UCSD-AML1 (cell line): ENCODE measurements at regions not wholly inside any gene's neighbourhood (a gene's known extent, or its start where the extent isn't known, plus 50 kb on each side); places are given as distances from the start of the nearest gene placed in this dataset.
"Not testable (repeated sequence)": the region's sequence is repeated elsewhere in the genome, so short reads cannot be mapped to it uniquely, and the experiment has no call there.

Experiments
- DNase-seq: peaks from one replicate; lab custom pipeline; 2025; ENCODE audit not compliant: unreplicated experiment; lab: John Stamatoyannopoulos, UW

GRCh38 chr7:114182837-114183236 lies 231.8 kb upstream of the FOXP2 start:
- no peak for DNase-seq

DNA sequence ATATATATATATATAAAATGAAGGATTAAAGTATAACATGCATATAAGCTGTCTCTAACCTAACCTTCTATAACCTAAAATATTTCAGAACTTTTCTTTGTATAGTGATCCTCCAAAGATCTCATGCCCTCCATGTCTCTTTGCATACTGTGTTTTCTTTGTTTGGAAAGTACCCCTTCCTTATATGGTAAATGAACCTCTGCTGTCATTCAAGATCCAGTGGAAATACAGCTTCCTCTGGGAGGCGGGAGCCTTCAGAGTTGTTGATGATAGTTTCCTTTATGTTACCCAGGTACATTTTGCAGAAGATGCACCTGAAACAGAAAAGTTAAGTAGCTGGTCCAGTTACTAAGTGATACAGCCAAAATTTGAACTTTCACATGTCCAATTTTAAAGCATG lies 233.3 kb upstream of the FOXP2 start:
- no peak for DNase-seq

- no peak for DNase-seq
These were observed 233.9 kb upstream of the FOXP2 start for GRCh38 chr7:114180556-114181266.

- DNase-seq, result no peak
These were observed 239.5 kb upstream of the FOXP2 start for GRCh38 chr7:114175125-114175524.

DNA sequence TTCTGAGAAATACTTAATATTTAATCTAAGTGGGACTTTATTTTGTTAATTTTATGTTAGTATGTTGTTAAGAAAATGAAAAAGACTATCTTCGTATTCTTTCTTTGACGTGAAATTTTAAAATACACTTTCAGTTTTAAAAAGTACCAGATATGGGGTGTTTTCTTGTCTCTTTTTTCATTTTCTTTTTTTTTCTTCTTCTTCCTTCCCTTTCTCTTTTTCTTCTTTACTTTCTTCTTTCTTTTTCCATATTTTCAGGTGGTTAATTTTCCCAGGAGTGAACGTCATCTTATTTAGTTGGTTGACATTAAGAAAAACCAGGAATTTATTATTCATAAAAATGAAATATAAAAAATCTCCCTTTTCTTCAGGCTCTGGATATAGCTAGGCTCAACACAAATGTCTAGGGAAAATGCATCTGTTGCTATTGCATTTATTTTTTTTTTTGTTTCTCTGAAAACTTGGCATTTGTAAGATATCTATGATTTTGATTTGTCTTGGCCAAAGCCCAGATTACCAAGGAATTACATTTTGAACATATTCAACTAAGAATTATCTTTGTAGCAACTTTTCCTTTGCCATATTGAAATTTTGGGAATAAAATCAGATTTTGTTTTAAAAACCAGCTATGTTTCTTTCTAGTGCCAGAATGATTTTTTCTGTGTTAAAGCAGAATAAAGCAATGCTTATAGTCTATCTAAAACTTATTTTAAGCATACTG lies 241.3 kb upstream of the FOXP2 start:
- no peak for DNase-seq

GRCh38 chr7:114169389-114169788 lies 245.2 kb upstream of the FOXP2 start:
- not testable (repeated sequence) for DNase-seq

DNA sequence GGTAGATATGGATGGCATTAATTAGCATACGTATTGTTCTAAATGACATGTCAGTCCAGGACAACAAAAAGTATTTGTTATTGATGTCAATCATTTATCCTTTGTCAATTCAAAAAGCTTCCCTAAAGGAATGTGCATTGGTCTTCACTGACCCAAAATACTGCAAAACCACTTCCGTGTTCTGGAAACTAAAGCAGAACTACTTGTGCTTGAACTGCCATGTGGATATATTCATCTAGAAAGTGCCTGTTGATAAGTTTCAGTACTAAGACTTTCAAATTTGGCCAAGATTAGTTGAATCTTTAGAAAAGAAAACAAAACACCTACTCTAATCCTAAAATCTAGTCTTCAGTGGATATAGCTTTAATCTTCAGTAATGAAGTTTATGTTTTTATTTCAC lies 242.1 kb upstream of the PPP1R3A start:
- DNase-seq, result no peak

DNA sequence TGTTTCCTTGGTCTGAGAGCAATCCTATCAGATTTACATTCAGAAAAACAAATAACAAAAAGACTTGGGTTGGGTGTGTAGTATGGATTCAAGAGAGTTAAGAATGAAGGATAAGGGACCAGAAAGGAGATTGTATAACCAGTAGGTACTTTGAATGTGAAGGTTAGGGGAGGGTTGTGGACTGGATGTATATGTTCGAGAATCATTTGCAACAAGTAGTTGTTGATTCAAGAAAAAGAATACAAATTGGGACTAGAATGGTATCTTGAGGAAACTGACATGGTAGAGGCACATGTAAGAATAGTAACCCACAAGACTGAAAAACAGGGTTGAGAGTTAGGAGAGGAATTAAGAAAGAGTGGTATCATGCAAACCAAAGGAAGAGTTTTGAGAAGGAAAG lies 240.0 kb upstream of the PPP1R3A start:
- no peak for DNase-seq

DNA sequence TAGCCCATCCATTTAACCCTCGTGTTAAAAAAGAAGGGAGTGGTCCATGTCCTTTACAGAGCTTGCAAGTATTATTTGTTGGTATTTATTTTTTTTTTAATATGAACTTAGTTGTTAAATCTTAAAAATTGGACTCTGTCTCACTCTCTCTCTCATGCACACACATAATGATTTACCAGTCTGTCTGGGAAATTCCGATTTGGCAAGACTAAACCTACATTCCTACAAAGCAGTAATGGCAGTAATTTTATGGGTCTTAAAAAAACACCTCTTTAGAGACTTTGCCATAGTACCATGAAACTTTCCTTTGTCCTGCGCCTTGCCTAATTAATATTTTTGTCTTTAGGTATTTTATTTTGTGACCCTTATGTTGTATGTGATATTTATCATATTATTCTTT lies 239.5 kb upstream of the PPP1R3A start:
- no peak for DNase-seq

DNA sequence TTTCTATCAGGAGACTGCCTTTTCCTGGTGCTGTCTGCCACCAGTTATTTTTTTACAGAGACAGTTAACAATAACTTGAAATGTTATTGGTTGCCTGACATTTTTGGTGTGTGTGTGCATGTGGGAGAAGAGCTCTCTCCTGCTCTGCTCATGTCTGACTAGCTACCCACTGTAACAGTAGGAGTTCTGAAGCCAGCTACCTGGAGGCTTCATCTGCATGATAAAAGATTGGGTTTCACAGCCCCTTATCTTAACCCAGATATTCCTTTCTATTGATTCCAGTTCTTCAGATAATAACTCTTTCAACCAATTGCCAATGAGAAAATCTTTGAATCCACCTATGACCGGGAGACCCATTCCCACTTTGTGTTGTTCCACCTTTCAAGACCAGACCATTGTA lies 237.4 kb upstream of the PPP1R3A start:
- no peak for DNase-seq

- no peak for DNase-seq
These were observed 236.6 kb upstream of the PPP1R3A start for GRCh38 chr7:114155116-114156110.

GRCh38 chr7:114153700-114154099 lies 234.9 kb upstream of the PPP1R3A start:
- no peak for DNase-seq

- no peak for DNase-seq
These were observed 233.6 kb upstream of the PPP1R3A start for GRCh38 chr7:114152314-114152938.

DNA sequence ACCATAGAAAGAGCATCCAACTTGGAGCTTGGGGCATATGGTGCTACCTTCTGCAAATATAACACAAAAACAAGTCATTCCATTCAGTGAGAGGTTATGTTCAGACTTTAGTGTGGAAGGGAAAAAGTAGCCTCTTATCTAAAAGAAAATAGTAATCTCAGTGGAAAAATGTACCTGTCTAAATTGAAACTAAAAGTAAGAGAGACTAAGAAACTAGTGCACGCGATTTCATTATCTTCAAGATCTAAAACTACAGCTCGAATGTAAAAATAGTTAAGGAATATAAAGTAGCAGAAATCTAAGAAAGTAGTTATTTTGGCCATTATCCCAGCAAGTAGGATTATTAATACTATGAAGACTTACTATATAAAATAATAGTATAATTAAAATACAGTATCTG lies 233.0 kb upstream of the PPP1R3A start:
- no peak for DNase-seq

DNA sequence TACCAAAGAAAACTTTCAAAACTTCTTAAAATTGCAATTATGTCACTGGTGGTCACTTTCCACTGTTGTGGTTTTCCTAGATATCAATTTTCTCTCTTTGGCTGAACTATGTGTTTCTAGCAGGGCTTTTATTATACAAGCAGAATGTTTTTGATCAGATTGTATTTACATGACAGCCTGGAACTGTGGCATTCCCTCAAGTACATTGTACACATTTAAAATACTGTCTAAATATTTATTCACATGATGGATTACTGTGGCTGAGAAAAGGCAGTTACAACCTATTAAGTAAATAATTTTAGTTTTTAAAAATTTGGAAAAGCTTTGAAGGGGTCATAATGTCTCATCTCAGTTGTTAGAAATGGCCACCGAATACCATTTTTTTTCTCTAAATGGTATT lies 231.9 kb upstream of the PPP1R3A start:
- DNase-seq, result no peak

DNA sequence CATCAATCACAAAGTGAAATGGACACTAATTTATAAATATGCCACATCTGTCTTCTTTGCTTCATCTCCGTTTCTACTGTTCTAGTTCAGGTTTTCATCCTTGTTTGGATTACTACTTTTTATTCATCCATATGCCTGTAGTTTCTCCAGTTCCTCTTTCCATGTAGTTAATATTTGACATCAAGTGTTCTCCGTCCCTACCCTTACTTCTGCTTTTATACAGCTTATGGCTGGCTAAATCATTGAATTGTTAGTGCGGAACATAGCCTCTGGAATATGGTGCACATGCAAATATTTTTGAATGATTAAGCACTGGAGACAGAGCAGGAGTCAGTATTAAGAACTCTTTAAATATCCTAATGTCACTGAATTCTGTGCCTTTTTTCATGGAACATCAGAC lies 230.0 kb upstream of the PPP1R3A start:
- DNase-seq, result no peak

DNA sequence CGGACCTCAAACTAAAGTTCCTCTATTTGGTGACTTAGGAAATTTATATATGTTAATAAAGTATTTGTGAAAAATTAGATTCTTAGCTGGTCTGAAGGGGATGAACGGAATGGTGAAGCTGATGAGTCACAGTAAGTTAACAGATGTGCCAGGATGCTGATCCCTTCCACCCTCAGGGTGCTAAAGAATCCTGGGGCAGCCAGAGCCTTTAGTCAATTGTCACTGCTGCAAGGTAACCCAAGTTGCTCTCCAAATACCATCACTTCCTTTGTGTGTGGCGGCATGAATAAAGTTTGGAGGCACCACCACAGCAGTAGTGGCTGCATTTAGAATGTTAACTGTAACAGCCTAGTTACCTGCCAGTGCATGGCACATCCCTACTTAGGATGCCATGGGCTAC lies 222.6 kb upstream of the PPP1R3A start:
- no peak for DNase-seq

DNA sequence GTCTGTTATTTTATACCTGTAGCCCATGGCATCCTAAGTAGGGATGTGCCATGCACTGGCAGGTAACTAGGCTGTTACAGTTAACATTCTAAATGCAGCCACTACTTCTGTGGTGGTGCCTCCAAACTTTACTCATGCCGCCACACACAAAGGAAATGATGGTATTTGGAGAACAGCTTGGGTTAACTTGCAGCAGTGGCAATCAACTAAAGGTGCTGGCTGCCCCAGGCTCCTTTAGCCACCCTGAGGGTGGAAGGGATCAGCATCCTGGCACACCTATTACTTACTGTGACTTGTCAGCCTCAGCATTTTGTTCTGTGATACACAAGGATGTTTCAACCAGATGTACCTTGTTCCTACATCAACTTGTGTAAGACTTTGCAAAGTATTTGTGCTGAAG lies 221.8 kb upstream of the PPP1R3A start:
- no peak for DNase-seq

DNA sequence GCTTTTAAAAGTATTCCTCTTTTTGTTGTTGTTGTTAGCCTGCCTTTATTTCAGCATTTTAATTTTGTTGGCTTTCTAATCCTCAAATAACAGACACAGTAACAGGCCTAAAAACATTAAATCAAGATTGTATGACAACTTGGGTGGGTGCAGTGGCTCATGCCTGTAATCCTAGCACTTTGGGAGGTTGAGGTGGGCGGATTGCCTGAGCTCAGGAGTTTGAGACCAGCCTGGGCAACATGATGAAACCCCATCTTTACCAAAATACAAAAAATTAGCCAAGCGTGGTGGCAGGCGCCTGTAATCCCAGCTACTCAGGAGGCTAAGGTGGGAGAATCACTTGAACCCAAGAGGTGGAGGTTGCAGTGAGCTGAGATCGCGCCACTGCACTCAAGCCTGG lies 220.9 kb upstream of the PPP1R3A start:
- not testable (repeated sequence) for DNase-seq

- DNase-seq, result no peak
These were observed 219.8 kb upstream of the PPP1R3A start for GRCh38 chr7:114138587-114138986.

GRCh38 chr7:114133717-114134116 lies 214.9 kb upstream of the PPP1R3A start:
- no peak for DNase-seq
